ENCODE measurements at regions not wholly inside any gene's neighbourhood (a gene's known extent, or its start where the extent isn't known, plus 50 kb on each side); places are given as distances from the start of the nearest gene placed in this dataset.
"Not testable (repeated sequence)": the region's sequence is repeated elsewhere in the genome, so short reads cannot be mapped to it uniquely, and the experiment has no call there.

DNA sequence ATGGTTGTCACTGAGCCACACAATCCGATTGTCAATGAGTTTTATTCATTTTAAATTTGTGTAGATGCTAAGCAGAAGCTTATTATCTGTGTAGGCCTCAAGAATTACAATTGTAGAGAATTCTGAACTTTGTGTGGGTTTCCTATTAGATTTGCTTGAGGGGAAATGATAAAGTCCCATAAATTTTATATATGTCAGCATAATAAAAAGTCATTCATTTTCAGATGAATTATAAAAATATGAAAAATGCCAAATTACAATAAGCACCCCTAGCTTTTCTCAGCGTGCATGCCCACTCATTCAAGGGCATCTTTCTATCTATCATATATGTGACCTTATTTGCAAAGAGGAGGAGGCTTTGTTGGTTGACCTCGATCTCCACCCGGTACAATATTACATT lies 1041.1 kb upstream of the FOXG1 start:
- Mint-ChIP-seq H3K9me3 (peaks cover 6% of the 10 kb centered on the region), H3K36me3 (no peaks in the 10 kb centered on the region)

DNA sequence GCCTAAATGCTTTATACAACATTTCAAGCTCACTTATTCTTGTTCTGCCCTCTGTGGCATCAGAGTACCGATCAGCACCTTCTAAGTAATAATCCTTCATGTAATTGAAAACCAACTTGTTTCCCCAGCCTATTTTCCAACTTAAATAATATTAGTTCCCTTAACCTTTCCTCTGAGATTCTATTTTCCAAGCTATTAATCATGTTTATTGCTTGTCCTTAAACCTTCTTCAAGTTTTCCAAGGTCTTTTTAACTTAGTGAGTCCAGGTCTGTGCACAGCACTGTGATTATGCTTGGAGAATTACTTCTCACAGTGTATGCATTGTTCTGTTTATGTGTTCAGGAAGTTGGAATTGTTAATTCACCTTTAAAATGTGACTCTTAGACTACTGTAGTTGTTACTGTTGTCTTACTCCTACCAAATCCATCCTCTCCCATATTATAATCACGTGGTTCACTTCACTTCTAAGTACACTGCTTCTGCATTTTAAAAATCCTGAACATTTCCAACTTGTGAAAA lies 1039.3 kb upstream of the FOXG1 start:
- DNase-seq (no peak), ATAC-seq (ENCODE audit: low read depth) (no peak)
- Mint-ChIP-seq H3K36me3 (no peaks in the 10 kb centered on the region), H3K4me3 (no peak overlapping the region), H3K27ac (no peak overlapping the region), H3K27me3 (no peaks in the 10 kb centered on the region), H3K9me3 (peaks cover 3% of the 10 kb centered on the region), H3K4me1 (no peaks in the 10 kb centered on the region)
- POLR2A ChIA-PET, result no interaction called here

More for the DNA sequence above, 1041.1 kb upstream of the FOXG1 start:
- Mint-ChIP-seq H3K4me1 (no peaks in the 10 kb centered on the region), H3K4me3 (no peak overlapping the region), H3K27ac (no peak overlapping the region), H3K27me3 (no peaks in the 10 kb centered on the region)
- DNase-seq, result no peak
- POLR2A ChIA-PET, result no interaction called here
- ATAC-seq (ENCODE audit: low read depth), result no peak

DNA sequence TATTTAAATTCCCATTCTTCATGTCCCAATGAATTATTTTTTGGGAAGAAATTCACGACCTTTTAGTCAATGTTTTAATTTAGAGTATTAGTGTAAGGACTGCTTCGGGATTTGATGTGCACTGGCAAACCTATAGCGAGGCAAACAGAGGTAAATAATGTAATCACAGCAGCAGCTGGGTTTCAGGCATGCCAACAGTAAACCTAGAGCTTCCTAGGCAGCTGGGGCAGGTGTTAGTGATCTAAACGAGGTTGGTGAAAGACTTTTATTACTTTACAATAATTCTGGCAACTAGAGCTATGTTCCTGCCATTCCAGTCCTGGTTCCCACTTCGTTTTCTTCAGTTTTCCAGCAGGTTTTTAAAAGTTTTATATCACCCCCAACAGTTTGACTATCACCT lies 1036.4 kb upstream of the FOXG1 start:
- no peak overlapping the region for H3K4me3 Mint-ChIP-seq

DNA sequence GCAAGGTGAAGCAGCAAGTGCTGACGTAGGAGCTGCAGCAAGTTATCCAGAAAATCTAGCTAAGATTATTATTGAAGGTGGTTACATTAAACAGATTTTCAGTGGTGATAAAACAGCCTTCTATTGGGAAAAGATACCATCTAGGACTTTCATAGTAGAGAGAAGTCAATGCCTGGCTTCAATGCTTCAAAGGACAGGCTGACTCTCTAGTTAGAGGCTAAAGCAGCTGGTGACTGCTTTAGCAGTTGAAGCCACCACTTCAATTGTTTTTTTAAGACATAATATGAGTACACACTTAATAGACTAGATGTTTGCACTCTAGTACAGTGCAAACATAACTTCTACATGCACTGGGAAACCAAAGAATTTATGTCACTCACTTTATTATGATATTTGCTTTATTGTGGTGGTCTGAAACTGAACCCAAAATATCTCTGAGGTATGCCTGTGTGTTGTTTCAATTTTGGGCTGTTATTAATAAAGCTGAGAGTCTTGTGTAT lies 1026.9 kb upstream of the FOXG1 start:
- DNase-seq (no peak), ATAC-seq (ENCODE audit: low read depth) (no peak)
- Mint-ChIP-seq H3K36me3 (no peaks in the 10 kb centered on the region), H3K9me3 (peaks cover 5% of the 10 kb centered on the region), H3K27me3 (no peaks in the 10 kb centered on the region), H3K4me3 (no peak overlapping the region), H3K4me1 (no peaks in the 10 kb centered on the region), H3K27ac (no peak overlapping the region)
- POLR2A ChIA-PET, result no interaction called here

More for the DNA sequence above, 1036.4 kb upstream of the FOXG1 start:
- Mint-ChIP-seq H3K9me3 (no peaks in the 10 kb centered on the region), H3K4me1 (no peaks in the 10 kb centered on the region), H3K27me3 (no peaks in the 10 kb centered on the region), H3K36me3 (no peaks in the 10 kb centered on the region), H3K27ac (no peak overlapping the region)
- no peak for DNase-seq
- POLR2A ChIA-PET, result no interaction called here
- no peak for ATAC-seq (ENCODE audit: low read depth)

DNA sequence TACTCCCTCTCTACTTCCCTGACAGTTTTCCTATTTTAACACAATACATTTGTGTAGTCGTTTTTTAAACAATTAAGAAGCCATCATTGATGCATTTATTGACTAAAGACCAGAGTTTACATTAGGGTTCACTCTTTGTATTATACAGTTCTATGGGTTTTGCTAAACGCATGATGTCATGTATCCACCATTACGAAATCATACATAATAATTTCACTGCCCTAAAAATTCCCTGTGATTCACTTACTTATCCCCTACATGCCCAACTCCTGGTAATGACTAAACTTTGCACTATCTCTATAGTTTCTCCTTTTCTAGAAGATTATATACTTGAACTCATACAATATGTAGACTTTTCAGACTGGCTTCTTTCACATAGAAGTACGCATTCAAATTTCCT lies 1016.5 kb upstream of the FOXG1 start:
- H3K4me1 Mint-ChIP-seq, result no peaks in the 10 kb centered on the region
- ATAC-seq (ENCODE audit: low read depth) (no peak), DNase-seq (no peak)
- no peak overlapping the region for H3K27ac Mint-ChIP-seq
- POLR2A ChIA-PET, result no interaction called here
- no peaks in the 10 kb centered on the region for H3K27me3 Mint-ChIP-seq
- H3K36me3 Mint-ChIP-seq, result no peaks in the 10 kb centered on the region
- H3K9me3 Mint-ChIP-seq, result peaks cover 4% of the 10 kb centered on the region
- no peak overlapping the region for H3K4me3 Mint-ChIP-seq

DNA sequence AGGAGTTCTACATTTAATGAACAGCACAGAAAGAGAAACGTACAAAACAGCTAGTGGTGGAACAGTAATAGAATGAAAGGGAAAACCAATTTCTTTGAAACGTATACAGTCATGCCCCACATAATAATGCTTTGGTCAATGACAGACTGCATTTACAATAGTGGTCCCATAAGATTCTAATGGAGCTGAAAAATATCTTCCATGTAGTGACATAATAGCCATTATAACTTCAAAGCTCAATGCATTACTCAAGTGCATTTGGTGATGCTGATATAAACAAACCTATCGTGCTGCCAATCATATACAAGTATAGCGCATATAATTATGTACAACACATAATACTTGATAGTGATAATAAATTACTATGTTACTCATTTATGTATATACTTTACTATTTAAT lies 1008.9 kb upstream of the FOXG1 start:
- DNase-seq; POLR2A ChIA-PET; H3K27ac Mint-ChIP-seq; H3K9me3 Mint-ChIP-seq; H3K27me3 Mint-ChIP-seq; H3K4me1 Mint-ChIP-seq; H3K36me3 Mint-ChIP-seq; ATAC-seq (ENCODE audit: low read depth); H3K4me3 Mint-ChIP-seq: not testable (repeated sequence)

DNA sequence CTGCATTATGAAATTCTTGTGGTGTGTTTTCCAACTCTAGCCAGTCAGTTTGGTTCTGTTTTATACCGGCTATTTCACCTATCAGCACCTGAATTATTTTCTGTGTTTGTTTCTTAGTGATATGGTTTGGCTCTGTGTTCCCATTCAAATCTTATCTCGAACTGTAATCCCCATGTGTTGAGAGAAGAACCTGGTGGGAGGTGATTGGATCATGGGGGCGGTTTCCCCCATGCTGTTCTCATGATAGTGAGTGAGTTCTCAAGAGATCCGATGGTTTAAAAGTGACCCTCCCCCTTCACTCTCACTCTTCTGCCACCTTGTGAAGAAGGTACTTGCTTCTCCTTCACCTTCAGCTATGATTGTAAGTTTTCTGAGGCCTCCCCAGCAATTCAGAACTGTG lies 1006.2 kb upstream of the FOXG1 start:
- H3K9me3 Mint-ChIP-seq, result peaks cover 10% of the 10 kb centered on the region
- ATAC-seq (ENCODE audit: low read depth); H3K4me1 Mint-ChIP-seq; POLR2A ChIA-PET; H3K36me3 Mint-ChIP-seq; H3K27ac Mint-ChIP-seq; DNase-seq; H3K27me3 Mint-ChIP-seq; H3K4me3 Mint-ChIP-seq: not testable (repeated sequence)

DNA sequence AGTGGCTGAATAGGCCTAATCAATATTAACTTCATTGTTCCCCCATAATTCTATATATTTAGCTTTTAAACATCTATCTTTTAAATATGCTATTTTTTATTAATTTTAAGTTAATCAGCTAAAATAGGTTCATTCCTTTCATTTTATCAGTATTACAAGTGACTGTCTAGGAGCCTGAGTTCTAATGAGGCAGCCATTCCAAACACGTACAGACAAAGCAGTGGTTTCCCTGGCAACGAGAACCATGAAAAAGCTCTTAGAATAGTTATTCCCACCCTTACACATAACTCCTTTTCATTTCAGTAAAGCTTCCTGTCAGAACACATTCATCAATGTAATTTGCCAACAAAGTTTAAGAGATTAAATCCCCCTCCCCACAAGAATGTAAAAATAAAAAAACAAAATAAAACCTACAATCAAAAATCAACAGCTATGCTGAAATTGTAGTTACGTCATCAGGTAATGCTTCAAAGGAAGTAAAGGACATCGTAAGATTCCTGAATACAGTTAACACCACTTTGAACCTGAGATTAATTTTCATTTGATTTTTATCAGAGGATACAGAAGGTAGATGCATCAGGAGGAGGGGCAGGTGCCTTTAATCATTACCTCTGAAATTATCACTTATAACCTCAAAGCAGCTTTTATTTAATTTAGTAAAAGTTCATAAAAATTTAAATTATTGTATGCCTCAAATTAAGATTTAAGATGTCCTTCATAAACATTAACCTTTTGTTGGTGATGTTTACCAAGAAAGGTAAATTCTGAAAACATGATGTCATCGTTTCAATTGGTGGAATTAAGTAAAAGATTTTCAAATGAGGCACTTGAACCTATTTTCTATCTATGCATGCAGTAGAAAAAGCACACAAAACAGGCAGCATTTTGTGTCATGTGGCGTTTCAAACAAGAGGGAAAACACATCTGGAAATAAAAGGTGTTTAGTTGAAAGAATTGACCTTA lies 967.2 kb upstream of the FOXG1 start:
- H3K4me1 Mint-ChIP-seq; ATAC-seq (ENCODE audit: low read depth); H3K27ac Mint-ChIP-seq; POLR2A ChIA-PET; H3K27me3 Mint-ChIP-seq; DNase-seq; H3K4me3 Mint-ChIP-seq; H3K36me3 Mint-ChIP-seq: not testable (repeated sequence)
- peaks cover 14% of the 10 kb centered on the region for H3K9me3 Mint-ChIP-seq

DNA sequence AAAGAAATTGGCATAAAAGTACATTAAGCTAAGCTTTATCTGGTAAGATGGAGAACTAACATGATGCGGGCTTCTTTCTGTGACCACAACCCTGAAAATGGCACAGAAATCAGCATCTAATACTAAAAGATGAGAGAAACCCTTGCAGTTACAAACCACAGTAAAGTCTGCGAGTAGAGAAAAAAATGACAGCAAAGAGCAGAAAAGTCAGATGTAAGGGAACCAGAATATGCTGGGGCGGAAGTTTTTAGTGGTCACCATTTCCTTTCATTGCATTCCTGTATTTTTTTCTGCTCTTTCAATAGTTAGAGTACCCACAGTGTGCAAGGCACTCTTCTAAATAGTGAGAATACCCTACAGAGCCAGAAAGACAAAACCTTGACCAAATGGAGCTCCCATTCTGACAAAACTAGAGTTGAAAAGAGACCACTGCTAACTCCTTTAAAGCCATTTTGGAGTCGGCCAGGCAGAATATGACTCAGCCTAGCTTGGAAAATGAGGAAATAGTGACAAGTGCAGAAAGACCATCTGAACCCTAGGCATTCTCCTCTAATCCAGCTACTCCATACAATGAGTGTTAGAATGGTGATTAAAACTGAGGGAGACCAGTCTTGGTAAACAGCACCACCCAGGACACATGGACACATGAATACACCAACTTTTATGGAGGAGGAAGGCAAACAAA lies 948.7 kb upstream of the FOXG1 start:
- H3K36me3 Mint-ChIP-seq; H3K4me3 Mint-ChIP-seq; H3K27ac Mint-ChIP-seq; POLR2A ChIA-PET; H3K27me3 Mint-ChIP-seq; ATAC-seq (ENCODE audit: low read depth); DNase-seq; H3K4me1 Mint-ChIP-seq: not testable (repeated sequence)
- peaks cover 11% of the 10 kb centered on the region for H3K9me3 Mint-ChIP-seq

DNA sequence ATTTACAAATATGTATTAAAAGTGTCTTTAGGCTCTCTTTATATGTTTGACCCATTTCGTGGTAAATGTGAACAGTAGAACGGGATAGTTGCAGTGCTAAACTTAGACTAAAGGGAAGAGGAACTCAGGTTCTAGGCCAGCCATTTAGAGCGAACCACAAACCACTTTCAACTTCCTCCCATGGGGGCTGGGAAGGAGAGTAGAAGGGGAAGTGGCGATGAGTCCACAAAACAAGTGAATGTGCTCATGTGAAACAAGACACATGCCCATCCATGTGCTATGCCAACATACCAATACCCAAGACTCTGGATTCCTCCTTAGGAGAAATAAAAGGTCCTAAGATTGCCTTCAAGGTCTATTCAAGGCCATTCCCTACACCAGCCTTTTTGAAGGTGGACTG lies 940.4 kb upstream of the FOXG1 start:
- H3K9me3 Mint-ChIP-seq, result peaks cover 12% of the 10 kb centered on the region
- H3K27me3 Mint-ChIP-seq; H3K4me3 Mint-ChIP-seq; H3K27ac Mint-ChIP-seq; POLR2A ChIA-PET; H3K4me1 Mint-ChIP-seq; ATAC-seq (ENCODE audit: low read depth); DNase-seq; H3K36me3 Mint-ChIP-seq: not testable (repeated sequence)

DNA sequence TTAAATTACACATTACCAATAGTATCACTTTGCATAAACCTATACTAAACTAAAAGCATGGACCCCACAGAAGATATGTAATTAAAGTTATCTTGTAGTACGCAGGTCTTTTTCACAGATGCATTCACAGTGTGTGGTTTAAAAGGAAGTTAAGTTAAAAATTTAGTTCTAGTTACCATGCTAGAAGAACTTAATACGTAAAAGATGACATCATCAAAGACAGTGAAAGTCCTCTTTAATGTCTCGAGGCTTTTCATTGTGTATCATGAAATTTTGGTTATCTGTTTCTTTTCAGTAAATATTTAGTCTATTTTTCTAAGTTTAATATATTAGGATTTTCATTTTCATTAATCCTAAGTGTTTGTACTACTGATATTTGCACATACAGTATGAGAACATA lies 934.6 kb upstream of the FOXG1 start:
- ATAC-seq (ENCODE audit: low read depth); H3K4me3 Mint-ChIP-seq; H3K36me3 Mint-ChIP-seq; H3K27me3 Mint-ChIP-seq; H3K9me3 Mint-ChIP-seq; H3K27ac Mint-ChIP-seq; POLR2A ChIA-PET; DNase-seq; H3K4me1 Mint-ChIP-seq: not testable (repeated sequence)

DNA sequence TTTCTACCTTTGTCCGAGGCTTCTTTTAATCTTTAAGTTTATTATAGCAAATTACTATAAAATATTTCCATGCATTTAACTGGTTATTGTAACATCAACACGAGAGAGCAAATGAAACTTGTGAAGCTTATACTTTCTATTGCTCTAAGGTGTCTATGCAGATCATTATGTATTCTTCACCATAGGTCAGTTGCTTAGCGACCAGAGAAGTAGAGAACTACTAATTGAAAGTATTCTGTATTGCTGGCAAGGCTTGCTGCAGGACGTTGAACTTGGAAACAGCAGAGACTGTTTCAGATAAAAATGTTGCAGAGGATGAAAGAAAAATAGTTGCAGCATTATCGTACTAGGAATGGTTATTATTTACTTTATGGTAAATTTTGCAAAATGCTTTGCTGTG lies 933.6 kb upstream of the FOXG1 start:
- H3K36me3 Mint-ChIP-seq; H3K9me3 Mint-ChIP-seq; H3K27me3 Mint-ChIP-seq; POLR2A ChIA-PET; DNase-seq; ATAC-seq (ENCODE audit: low read depth); H3K4me3 Mint-ChIP-seq; H3K4me1 Mint-ChIP-seq; H3K27ac Mint-ChIP-seq: not testable (repeated sequence)

DNA sequence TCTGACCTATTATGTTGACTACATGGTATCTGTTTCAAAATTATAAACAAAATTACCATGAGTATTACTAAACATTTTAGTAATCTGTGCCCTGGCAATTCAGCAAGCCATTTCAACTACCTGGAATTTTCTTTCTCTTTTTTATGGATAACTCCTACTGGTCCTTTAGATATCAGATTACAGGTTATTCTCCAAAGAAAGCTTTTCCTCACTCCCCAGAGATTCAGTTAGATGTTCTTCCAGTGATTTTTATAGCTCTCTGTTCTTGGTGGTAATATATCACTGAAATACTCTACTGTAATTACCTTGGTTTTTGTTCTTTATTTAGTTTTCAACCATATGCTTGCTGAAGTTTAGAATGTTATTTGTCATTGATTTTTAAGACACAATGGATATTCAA lies 930.2 kb upstream of the FOXG1 start:
- no peak for ATAC-seq (ENCODE audit: low read depth)
- Mint-ChIP-seq H3K27me3 (no peaks in the 10 kb centered on the region), H3K9me3 (peaks cover 4% of the 10 kb centered on the region), H3K4me3 (no peak overlapping the region), H3K36me3 (no peaks in the 10 kb centered on the region), H3K4me1 (no peaks in the 10 kb centered on the region), H3K27ac (no peak overlapping the region)
- POLR2A ChIA-PET, result no interaction called here
- DNase-seq, result no peak
